Esophagus squamous epithelium (tissue), 4 donors: ENCODE measurements at regions not wholly inside any gene's neighbourhood (a gene's known extent, or its start where the extent isn't known, plus 50 kb on each side); places are given as distances from the start of the nearest gene placed in this dataset.

ENCODE experiments used
- CTCF ChIP-seq, 6 experiments: fragments of 450-650 bp in 4 of 6; fragments of 200-600 bp in 2 of 6; sonication (generic) in 2 of 6; IDR thresholded peaks; one replicate each; pipeline ENCODE4 v1.5.1; 2016 to 2019; ENCODE audit warnings: antibody characterized with exemption in 6 of 6, mild to moderate bottlenecking in 4 of 6, moderate library complexity in 4 of 6
- POLR2A ChIP-seq, 4 donors: fragments of 450-650 bp; IDR thresholded peaks; one replicate each; pipeline ENCODE4 v1.6.1; 2017; ENCODE audit warnings: antibody characterized with exemption in 4 of 4, mild to moderate bottlenecking in 4 of 4, moderate library complexity in 3 of 4

GRCh38 chr5:125365747-125366146 lies 619.3 kb upstream of the ZNF608 start:
- TF ChIP-seq POLR2A (IDR thresholded peaks at IDR 0.05) (no peak), CTCF (IDR thresholded peaks at IDR 0.05) (no peak)
